Heart left ventricle (tissue), 13 donors: ENCODE measurements at regions not wholly inside any gene's neighbourhood (a gene's known extent, or its start where the extent isn't known, plus 50 kb on each side); places are given as distances from the start of the nearest gene placed in this dataset.

ENCODE experiments used
- POLR2A ChIP-seq, 2 donors: fragments of 450-650 bp; IDR thresholded peaks; one replicate each; pipeline ENCODE4 v1.6.1; 2017; ENCODE audit warnings: antibody characterized with exemption in 2 of 2, mild to moderate bottlenecking in 2 of 2, moderate library complexity in 2 of 2
- TF ChIP-seq, protein P1 (sequence below), 12 donors: fragments of 200-600 bp; sonication (generic) in 4 of 12; IDR thresholded peaks; one replicate each; pipeline versions ENCODE4 v1.5.0 to v1.8.0; 2018 to 2022; ENCODE audit warnings: antibody characterized with exemption in 12 of 12, mild to moderate bottlenecking in 5 of 12
- donor health status: ischemic (EF 13 %, LVEDD 7.1; RV severe dilation, severe dysfunction).
- donor health status: DM: no; HTN: yes; CAD: no.
- donor health status: DM: no; HTN: no; CAD: no.
- donor health status: ischemic (EF 25% LVEDD 6.9; RV normal size, moderate dysfunction).
- donor health status: ischemic (EF 25% LVEDD 5.7; RV mildly dilated, moderate dysfunction).
- donor health status: ischemic (EF 35%, LVEDD 5.7; RV mildly dilated, moderate dysfunction).
- donor health status: nonischemic (EF 11% LVEDD 7.7; RV severe dilation, severe dysfunction).
- donor health status: DM: yes; HTN: yes; CAD: no.
- donor health status: PGD.
- donor health status: ischemic (EF 29% LVEDD 5.4; RV normal size, mild dysfunction).
- donor health status: nonischemic (EF 23%, LVEDD 6.1; RV moderate dilation, normal function).

GRCh38 chr3:70517124-70517890 lies 204.9 kb upstream of the MDFIC2 start:
- TF ChIP-seq, protein P1, sequence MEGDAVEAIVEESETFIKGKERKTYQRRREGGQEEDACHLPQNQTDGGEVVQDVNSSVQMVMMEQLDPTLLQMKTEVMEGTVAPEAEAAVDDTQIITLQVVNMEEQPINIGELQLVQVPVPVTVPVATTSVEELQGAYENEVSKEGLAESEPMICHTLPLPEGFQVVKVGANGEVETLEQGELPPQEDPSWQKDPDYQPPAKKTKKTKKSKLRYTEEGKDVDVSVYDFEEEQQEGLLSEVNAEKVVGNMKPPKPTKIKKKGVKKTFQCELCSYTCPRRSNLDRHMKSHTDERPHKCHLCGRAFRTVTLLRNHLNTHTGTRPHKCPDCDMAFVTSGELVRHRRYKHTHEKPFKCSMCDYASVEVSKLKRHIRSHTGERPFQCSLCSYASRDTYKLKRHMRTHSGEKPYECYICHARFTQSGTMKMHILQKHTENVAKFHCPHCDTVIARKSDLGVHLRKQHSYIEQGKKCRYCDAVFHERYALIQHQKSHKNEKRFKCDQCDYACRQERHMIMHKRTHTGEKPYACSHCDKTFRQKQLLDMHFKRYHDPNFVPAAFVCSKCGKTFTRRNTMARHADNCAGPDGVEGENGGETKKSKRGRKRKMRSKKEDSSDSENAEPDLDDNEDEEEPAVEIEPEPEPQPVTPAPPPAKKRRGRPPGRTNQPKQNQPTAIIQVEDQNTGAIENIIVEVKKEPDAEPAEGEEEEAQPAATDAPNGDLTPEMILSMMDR (IDR thresholded peaks at IDR 0.05): no peak
- no peak for TF ChIP-seq POLR2A (IDR thresholded peaks at IDR 0.05)
